H54 (cell line): ENCODE measurements at regions not wholly inside any gene's neighbourhood (a gene's known extent, or its start where the extent isn't known, plus 50 kb on each side); places are given as distances from the start of the nearest gene placed in this dataset.

Source experiments
- DNase-seq: peaks from one replicate; pipeline ENCODE4 v3.0.0; 2011; ENCODE audit warnings: low spot score, mixed read lengths; ENCODE audit not compliant: insufficient read length
- FAIRE-seq: peaks from 3 replicates; lab custom pipeline; 2011; peaks lifted over from hg19 to GRCh38; lab: Jason Lieb, UNC
- POLR2A ChIP-seq: IDR thresholded peaks from 2 replicates; pipeline ENCODE4 v1.6.1; 2011; ENCODE audit warnings: low read depth, mild to moderate bottlenecking, low read length

DNA sequence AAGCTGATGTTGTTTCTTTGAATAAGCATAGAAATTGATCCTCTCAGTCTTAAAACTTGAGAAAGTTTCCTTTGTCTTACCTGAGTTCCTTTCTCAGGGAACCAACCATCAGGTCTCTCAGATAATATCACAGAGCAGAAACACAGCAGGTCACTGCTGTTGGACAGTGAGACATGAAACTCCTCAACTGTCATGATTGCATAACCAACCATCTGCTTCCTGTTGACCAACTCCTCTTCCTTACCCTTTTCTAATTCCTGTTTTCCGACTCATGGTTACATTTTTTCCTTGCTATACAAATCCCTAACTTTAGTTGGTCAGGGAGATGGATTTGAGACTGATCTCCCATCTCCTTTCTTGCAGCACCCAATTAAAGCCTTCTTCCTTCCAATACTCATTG is 845.3 kb downstream of the FAM181B start:
- DNase-seq (no peak), FAIRE-seq (no peak)
- TF ChIP-seq POLR2A: no peak

DNA sequence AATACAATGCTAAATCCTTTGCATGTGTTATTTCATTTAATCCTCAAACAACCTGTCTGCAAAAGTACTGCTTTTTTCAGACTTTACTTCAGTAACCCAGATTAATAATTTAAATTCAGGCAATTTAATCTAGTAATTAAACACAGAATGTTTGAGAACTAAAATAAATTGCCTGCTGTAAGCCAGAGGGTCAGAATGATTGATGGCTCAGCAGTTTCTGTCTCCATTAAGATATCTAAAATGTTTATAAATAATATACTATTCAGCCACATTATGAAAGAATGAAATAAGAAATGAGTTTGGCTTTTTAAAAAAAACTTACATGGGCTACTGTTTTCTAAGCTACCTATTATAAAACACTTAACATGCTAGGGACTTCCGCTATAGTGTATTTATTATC is 846.0 kb downstream of the FAM181B start:
- no peak for FAIRE-seq

DNA sequence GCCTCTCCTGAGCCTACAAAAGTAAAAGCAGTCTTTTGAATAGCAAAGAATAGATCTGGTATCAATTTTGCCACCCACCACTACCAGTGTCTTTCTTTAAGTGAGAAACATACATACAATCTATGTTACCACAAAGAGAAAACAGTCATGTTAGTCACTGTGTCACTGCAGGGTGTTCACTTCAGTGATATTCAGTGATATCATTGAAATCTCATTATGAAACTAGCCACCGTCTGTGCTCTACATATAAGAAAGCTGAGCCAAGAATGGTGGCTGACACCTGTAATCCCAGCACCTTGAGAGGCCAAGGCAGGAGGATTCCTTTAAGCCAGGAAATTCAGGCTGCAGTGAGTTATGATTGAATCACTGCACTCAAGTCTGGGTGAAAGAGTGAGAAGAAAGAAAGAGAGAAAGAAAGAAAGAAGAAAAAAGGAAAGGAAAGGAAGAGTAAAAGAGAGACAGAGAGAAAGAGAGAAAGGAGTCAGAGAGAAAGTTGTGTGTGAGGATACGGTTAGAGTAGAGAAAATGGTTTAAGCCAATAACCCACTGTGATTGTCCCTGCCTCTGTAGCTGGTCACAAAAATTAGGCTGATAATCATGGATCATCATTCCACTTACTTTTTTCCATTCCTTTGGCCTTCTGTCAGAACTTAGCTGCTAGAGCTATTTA is 847.1 kb downstream of the FAM181B start:
- no peak for DNase-seq
- TF ChIP-seq POLR2A: no peak
- no peak for FAIRE-seq

More for the DNA sequence above, 846.0 kb downstream of the FAM181B start:
- no peak for DNase-seq
- TF ChIP-seq POLR2A: no peak

DNA sequence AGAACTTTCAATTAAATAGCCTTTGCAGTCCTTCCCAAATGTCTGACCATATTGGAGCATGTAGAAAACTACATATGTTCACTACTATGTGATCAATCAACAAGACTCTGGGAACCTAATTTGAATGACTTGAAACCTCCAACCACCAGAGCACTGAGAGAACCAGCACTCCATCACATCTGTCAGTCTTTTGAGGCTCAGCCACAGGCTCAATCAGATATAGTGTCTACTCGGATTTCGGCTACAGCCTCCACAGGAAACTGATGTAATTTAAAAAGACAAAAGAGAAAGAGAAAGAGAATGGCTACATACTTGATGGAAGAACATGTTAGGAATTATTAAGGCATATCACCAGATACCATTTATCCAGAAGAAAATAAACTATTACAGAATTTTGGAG is 859.0 kb downstream of the FAM181B start:
- no peak for FAIRE-seq

DNA sequence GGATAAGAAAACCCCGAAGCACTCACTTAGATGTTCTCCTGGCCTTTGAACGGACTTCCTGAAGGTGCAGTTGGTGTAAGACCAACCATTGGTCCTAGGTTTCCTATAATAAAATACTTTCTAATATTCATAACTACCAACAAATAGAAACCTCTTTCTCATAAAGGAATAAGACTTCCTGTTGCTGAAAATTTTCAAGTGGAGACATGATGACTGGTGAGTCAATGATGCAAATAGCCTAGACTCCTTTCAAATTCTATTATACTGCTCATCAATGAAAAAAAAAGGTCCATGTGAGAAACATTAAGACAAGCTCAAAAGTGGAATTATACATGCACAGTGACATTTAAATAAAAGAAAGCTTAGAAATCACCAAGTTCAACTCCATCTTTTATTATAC is 862.8 kb downstream of the FAM181B start:
- FAIRE-seq (no peak), DNase-seq (no peak)
- TF ChIP-seq POLR2A: no peak

More for the DNA sequence above, 859.0 kb downstream of the FAM181B start:
- no peak for DNase-seq
- TF ChIP-seq POLR2A: no peak

DNA sequence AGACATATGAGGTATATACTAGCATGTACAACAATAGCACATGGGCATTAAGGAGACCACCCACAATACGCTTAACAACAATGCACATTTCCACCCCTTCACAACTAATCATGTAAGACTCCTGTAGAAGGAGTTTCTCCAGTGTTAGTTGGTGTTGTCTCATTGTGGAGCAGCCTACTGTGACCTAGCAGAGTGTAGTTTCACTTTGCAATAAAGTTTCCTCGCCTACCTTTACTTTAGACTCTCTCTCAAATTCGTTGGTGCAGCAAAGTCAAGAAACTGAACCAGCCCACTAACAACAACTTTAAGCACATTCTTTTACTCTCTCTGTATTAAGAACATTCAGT is 863.6 kb downstream of the FAM181B start:
- FAIRE-seq (no peak), DNase-seq (no peak)
- no peak for TF ChIP-seq POLR2A

DNA sequence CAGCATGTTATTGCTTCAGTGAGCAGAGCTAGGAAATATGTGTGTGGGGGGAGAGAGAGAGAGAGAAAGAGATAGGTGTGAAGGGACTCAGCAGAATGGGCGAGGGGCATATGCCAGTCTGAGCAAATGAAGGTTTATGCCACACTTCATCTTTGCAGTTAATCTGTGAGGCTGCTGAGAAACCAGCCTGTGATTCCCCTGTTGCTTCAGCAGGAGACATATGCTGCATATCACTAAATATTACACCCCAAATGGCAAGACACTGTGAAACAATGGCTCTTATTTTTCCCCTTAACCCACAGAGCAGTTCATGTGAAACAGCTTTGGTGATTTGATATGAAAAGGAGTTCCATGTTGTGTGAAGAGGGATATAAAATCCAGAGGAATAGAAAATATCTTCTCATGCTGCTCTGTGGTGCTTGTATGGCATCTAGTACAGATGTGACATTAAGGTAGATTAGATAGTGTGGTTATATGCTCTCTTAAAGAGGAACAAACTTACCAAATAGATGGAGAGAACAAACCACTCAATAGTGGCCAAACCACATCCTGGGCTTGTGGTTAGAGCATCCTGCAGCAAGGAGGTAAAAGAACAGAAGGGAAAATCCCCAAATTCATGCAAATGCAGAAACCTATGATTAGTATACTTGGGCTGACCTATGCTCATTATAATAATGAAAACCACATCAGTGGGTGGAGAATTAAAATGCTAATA is 864.2 kb downstream of the FAM181B start:
- FAIRE-seq (no peak), DNase-seq (no peak)
- TF ChIP-seq POLR2A: no peak

DNA sequence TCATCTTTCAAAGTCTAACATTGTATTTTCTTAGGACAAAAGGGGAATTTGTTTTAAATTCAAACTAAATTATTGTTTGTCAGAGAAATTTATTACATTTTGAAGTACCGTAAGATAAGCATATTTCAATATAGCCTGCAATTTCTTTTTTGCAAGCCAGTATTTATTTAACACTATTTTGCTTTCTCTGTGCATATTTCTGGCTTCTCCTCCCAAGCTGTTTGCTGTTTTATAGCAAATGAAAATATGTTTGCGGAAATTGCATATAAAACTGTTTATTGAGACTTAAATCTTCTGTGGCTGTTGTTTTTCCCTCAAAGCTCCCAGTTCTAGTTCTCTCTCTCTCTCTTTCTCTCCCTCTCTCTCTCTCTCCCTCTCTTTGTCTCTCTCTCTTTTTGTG is 866.8 kb downstream of the FAM181B start:
- no peak for FAIRE-seq
- no peak for DNase-seq
- TF ChIP-seq POLR2A: no peak

DNA sequence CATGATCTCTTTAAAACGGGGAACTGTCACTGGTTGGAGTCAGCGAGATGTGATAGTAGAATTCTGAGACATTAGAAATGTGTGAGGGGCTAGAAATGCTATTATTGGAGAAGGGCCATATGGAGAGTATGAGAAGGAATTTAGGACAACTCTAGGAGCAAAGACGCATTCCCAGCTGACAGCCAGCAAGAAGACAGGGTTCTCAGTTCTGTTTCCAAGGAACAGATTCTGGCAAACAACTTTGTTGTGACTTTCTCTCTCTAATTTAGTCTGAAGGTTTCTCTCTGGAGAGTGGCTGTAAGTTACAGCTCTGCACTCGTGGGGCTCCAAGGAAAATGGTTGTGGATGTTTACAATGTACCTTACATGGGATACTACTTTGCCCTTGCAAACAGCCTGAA is 876.3 kb downstream of the FAM181B start:
- no peak for TF ChIP-seq POLR2A
- no peak for FAIRE-seq
- no peak for DNase-seq

DNA sequence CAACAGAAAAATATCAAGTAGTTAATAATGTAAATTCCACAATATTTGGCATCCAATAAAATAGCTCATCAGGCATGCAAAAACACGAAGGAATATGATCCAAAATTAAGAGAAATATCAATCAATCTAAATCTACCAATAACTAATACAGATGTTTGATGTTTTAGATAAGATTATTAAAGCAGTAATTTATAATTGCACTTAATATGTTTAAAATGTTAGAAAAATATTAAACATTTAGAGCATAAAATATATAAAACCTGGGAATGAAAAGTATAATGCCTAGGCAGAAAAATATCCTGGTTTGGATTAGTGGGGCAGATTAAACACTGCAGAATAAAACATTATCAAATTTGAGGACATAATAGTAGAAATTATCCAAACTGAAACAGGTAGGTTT is 879.9 kb downstream of the FAM181B start:
- TF ChIP-seq POLR2A: no peak
- DNase-seq (no peak), FAIRE-seq (no peak)

DNA sequence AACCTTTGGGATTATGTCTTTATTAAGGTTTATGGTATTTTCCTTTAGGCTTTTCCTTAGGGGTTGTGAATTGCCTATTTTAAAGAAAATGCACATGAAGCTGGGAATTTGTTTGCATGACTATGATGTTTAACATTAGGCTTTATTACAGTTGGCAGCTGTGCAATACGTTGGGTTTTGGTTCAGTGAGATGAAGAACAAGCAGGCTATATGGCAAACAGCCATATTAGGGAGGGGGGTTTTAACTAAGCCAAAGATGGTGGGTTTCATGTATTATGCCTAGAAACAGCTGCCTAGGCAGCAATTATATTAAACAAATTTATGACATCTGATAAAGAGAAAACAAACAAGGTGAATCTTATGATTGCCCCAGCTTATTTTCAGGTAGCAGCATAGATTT is 880.8 kb downstream of the FAM181B start:
- TF ChIP-seq POLR2A: no peak
- no peak for DNase-seq
- FAIRE-seq: no peak

DNA sequence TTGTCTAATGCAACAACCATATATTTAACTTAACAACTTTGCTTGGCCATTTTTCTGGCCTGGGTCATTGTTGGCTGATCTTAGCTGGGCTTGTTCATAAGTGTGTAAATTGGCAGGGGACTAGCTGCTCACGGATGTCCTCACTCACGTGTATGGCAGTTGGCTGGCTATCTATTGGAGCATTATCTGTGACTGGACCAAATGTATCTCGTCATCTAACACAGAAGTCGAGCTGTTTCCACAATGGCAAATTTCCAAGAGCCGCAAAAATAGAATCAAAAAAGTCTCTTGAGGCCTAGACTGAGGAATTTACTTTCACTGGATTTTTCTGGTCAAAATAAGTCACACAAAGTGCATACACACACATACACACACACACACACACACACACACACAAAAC is 893.3 kb downstream of the FAM181B start:
- no peak for FAIRE-seq
- DNase-seq: no peak
- TF ChIP-seq POLR2A: no peak

DNA sequence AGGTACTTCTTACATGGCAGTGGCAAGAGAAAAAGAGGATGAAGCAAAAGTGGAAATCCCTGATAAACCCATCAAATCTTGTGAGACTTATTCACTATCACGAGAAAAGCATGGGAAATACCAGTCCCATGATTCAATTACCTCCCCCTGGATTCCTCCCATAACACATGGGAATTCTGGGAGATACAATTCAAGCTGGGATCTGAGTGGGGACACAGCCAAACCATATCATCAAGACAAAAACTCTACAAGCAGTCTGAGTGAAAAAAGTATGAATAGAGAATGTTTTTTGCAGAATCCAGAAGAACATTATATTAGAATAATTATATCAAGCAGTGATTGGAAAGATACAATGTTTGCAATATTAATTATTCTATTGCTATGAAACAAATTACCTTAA is 893.7 kb downstream of the FAM181B start:
- FAIRE-seq (no peak), DNase-seq (no peak)
- no peak for TF ChIP-seq POLR2A

DNA sequence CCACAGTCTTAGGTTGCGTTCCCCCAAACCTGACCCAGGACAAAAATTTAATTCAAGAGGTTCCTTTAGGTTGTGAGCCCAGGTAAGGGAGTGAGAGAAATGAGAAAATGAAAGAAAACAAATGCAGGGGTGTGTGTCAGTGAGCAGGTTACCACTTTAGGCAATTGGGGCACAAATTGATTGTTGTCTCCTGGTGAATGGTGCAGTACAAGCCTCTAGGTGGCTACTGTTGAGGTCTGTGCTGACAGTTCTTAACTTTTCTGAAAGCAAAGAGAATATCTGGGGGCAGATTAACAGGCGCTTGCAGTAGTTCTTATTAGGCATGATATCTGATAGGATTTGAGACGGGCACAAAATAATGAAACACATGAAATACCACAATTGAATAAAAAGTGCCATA is 894.6 kb downstream of the FAM181B start:
- TF ChIP-seq POLR2A: no peak
- DNase-seq (no peak), FAIRE-seq (no peak)

DNA sequence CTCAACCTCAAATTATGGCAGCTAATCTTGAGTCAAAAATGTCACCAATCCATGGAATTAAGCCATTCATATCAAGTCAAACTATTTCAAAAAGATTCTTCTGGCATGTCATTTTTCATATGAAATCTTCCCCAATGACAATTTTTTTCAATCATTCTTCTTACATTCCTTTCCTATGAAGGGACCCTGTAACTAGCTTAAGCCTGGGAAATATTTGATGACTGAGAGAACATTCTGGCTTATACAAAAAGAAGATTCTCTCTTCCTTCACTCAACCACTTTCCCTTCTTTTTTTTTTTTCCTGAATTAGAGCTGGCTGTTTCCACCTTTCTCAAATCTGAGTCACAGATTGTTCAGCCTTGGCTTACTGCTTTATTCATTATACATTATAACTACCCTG is 903.7 kb downstream of the FAM181B start:
- FAIRE-seq (no peak), DNase-seq (no peak)
- TF ChIP-seq POLR2A: no peak
